IMR-90 (cell line): ENCODE measurements at regions not wholly inside any gene's neighbourhood (a gene's known extent, or its start where the extent isn't known, plus 50 kb on each side); places are given as distances from the start of the nearest gene placed in this dataset.

Experiments used
- ATAC-seq: fragments of 200-7000 bp; cut with Tn5 transposase; 2 replicates; pipeline ENCODE4 v1.9.1; 2020; ENCODE audit warnings: low read depth, mild to moderate bottlenecking, moderate library complexity
- BruUV-seq: library from RNA; stranded (reverse); fragments of 400-500 nt; replicated peaks from 2 replicates; lab custom pipeline; 2021; lab: Mats Ljungman, UMichigan
- CTCF ChIA-PET: fragments of 300-600 bp; formaldehyde crosslinking; extraction: SDS; loops from one replicate; lab custom pipeline; 2021; ENCODE audit warnings: antibody characterized with exemption; lab: Yijun Ruan, JAX
- POLR2A ChIA-PET: fragments of 300-600 bp; sonication (Branson Sonifier 250); formaldehyde crosslinking; loops from one replicate; lab custom pipeline; 2022; ENCODE audit warnings: antibody characterized with exemption; ENCODE audit not compliant: unreplicated experiment; lab: Charles Lee
- DNase-seq: peaks from one replicate; pipeline ENCODE4 v3.0.0; 2013
- H2AFZ ChIP-seq: replicated peaks from 2 replicates; pipeline ENCODE3; 2013; ENCODE audit warnings: low read length, mild to moderate bottlenecking; ENCODE audit not compliant: poor library complexity
- H2AK5ac ChIP-seq: 2 replicates; pipeline ENCODE4 v1.6.1; 2013; ENCODE audit warnings: low read depth, low read length, inconsistent platforms
- H2AK9ac ChIP-seq: replicated peaks from 2 replicates; pipeline ENCODE3; 2013; ENCODE audit warnings: mild to moderate bottlenecking, low read depth, low read length, moderate library complexity; ENCODE audit not compliant: poor library complexity
- H2BK120ac ChIP-seq: 2 replicates; pipeline ENCODE4 v1.6.1; 2013; ENCODE audit warnings: low read depth, low read length, inconsistent platforms
- H2BK15ac ChIP-seq: 3 replicates; pipeline ENCODE4 v1.6.1; 2013; ENCODE audit warnings: low read depth, low read length, inconsistent platforms
- H2BK20ac ChIP-seq: 2 replicates; pipeline ENCODE4 v1.6.1; 2013; ENCODE audit warnings: low read depth, mild to moderate bottlenecking, inconsistent platforms, low read length, moderate library complexity
- H2BK5ac ChIP-seq: 2 replicates; pipeline ENCODE4 v1.6.1; 2013; ENCODE audit warnings: mild to moderate bottlenecking, low read depth, low read length, inconsistent platforms; ENCODE audit not compliant: poor library complexity, severe bottlenecking
- H3K14ac ChIP-seq: replicated peaks from 2 replicates; pipeline ENCODE4 v1.6.1; 2013; ENCODE audit warnings: low read depth, low read length, inconsistent platforms
- H3K18ac ChIP-seq: 2 replicates; pipeline ENCODE4 v1.6.1; 2013; ENCODE audit warnings: low read depth, low read length, control low read depth
- H3K23ac ChIP-seq: 2 replicates; pipeline ENCODE4 v1.6.1; 2013; ENCODE audit warnings: low read depth, low read length, inconsistent platforms
- H3K27ac ChIP-seq: 2 replicates; pipeline ENCODE4 v1.5.1; 2013; ENCODE audit warnings: mild to moderate bottlenecking, control low read depth, low read length; ENCODE audit not compliant: insufficient read depth
- H3K27me3 ChIP-seq: 2 replicates; pipeline ENCODE4 v1.6.1; 2013; ENCODE audit warnings: low read length; ENCODE audit not compliant: control insufficient read depth, insufficient read depth
- H3K36me3 ChIP-seq: 2 replicates; pipeline ENCODE4 v1.6.1; 2013; ENCODE audit warnings: low read length, mixed read lengths; ENCODE audit not compliant: control insufficient read depth, insufficient read depth
- H3K4ac ChIP-seq: 2 replicates; pipeline ENCODE4 v1.6.1; 2013; ENCODE audit warnings: low read depth, low read length, inconsistent platforms
- H3K4me1 ChIP-seq: 2 replicates; pipeline ENCODE4 v1.6.1; 2013; ENCODE audit warnings: low read length, mixed read lengths; ENCODE audit not compliant: control insufficient read depth, insufficient read depth
- H3K4me2 ChIP-seq: 2 replicates; pipeline ENCODE4 v1.6.1; 2013; ENCODE audit warnings: low read depth, mild to moderate bottlenecking, control low read depth, low read length, moderate library complexity
- H3K4me3 ChIP-seq: 2 replicates; pipeline ENCODE4 v1.5.1; 2013; ENCODE audit warnings: low read depth, mild to moderate bottlenecking, control low read depth, low read length, moderate library complexity; ENCODE audit not compliant: insufficient read depth
- H3K56ac ChIP-seq: 2 replicates; pipeline ENCODE4 v1.6.1; 2013; ENCODE audit warnings: low read length, inconsistent platforms; ENCODE audit not compliant: insufficient read depth; ENCODE audit errors: extremely low read depth
- H3K79me1 ChIP-seq, 2 experiments: 2 replicates each; pipeline ENCODE4 v1.6.1; 2013; ENCODE audit warnings: low read length in 2 of 2, inconsistent platforms in 1 of 2, low read depth in 1 of 2
- H3K9ac ChIP-seq: 2 replicates; pipeline ENCODE4 v1.6.1; 2013; ENCODE audit warnings: low read depth, low read length, control low read depth
- H3K9me1 ChIP-seq: 2 replicates; pipeline ENCODE4 v1.6.1; 2013; ENCODE audit warnings: low read length, inconsistent platforms; ENCODE audit not compliant: insufficient read depth
- H3K9me3 ChIP-seq: 2 replicates; pipeline ENCODE4 v1.6.1; 2013; ENCODE audit warnings: low read length; ENCODE audit not compliant: control insufficient read depth, insufficient read depth
- H4K20me1 ChIP-seq: 2 replicates; pipeline ENCODE4 v1.6.1; 2013; ENCODE audit warnings: low read length, inconsistent platforms; ENCODE audit not compliant: insufficient read depth
- H4K5ac ChIP-seq: 2 replicates; pipeline ENCODE4 v1.6.1; 2013; ENCODE audit warnings: mild to moderate bottlenecking, low read depth, low read length, control low read depth
- H4K8ac ChIP-seq, 2 experiments: 2 replicates each; pipeline ENCODE4 v1.6.1; 2013; ENCODE audit warnings: low read depth in 2 of 2, low read length in 2 of 2, control low read depth in 1 of 2, inconsistent platforms in 1 of 2
- H4K91ac ChIP-seq: 2 replicates; pipeline ENCODE4 v1.6.1; 2013; ENCODE audit warnings: low read depth, low read length, inconsistent platforms; ENCODE audit not compliant: insufficient read depth
- BHLHE40 ChIP-seq: fragments of 150-350 bp; IDR thresholded peaks from 2 replicates; pipeline ENCODE4 v1.6.1; 2016; ENCODE audit warnings: mild to moderate bottlenecking, low read depth, low read length
- CEBPB ChIP-seq: IDR thresholded peaks from 2 replicates; pipeline ENCODE4 v1.6.1; 2012; ENCODE audit warnings: low read depth, low read length, improper control_type of control experiment
- CHD1 ChIP-seq: IDR thresholded peaks from 2 replicates; pipeline ENCODE4 v1.6.1; 2012; ENCODE audit warnings: low read depth, low read length, improper control_type of control experiment
- FOS ChIP-seq: fragments of 150-350 bp; IDR thresholded peaks from 2 replicates; pipeline ENCODE4 v1.6.1; 2016; ENCODE audit warnings: low read depth, low read length
- MAFK ChIP-seq: IDR thresholded peaks from 2 replicates; pipeline ENCODE4 v1.6.1; 2012; ENCODE audit warnings: low read depth, low read length, improper control_type of control experiment
- MAZ ChIP-seq: IDR thresholded peaks from 2 replicates; pipeline ENCODE4 v1.6.1; 2012; ENCODE audit warnings: low read depth, mild to moderate bottlenecking, low read length, improper control_type of control experiment, moderate library complexity, borderline replicate concordance
- MXI1 ChIP-seq: IDR thresholded peaks from 2 replicates; pipeline ENCODE4 v1.6.1; 2012; ENCODE audit warnings: low read depth, mild to moderate bottlenecking, low read length, moderate library complexity, borderline replicate concordance
- NFE2L2 ChIP-seq: fragments of 150-350 bp; IDR thresholded peaks from 2 replicates; pipeline ENCODE4 v1.6.1; 2016; ENCODE audit warnings: low read depth, mild to moderate bottlenecking, low read length
- POLR2A ChIP-seq: IDR thresholded peaks from 2 replicates; pipeline ENCODE4 v1.6.1; 2012; ENCODE audit warnings: mild to moderate bottlenecking, low read depth, low read length
- RAD21 ChIP-seq: IDR thresholded peaks from 2 replicates; pipeline ENCODE4 v1.6.1; 2012; ENCODE audit warnings: low read length, improper control_type of control experiment
- RCOR1 ChIP-seq: IDR thresholded peaks from 2 replicates; pipeline ENCODE4 v1.6.1; 2012; ENCODE audit warnings: mild to moderate bottlenecking, low read length, improper control_type of control experiment; ENCODE audit not compliant: insufficient replicate concordance
- RFX5 ChIP-seq: IDR thresholded peaks from 2 replicates; pipeline ENCODE4 v1.8.0; 2012; ENCODE audit warnings: low read depth, mild to moderate bottlenecking, low read length, moderate library complexity
- SMC3 ChIP-seq: fragments of 150-350 bp; IDR thresholded peaks from 2 replicates; pipeline ENCODE4 v1.6.1; 2016; ENCODE audit warnings: low read depth, mild to moderate bottlenecking, antibody characterized with exemption, low read length, moderate library complexity
- WGBS, 2 experiments: methylation state at CpG; one replicate each; pipeline versions ENCODE4 v1.1.5 to v1.1.7; 2013; ENCODE audit warnings: missing lambda C conversion rate in 2 of 2; ENCODE audit not compliant: insufficient read length in 1 of 2; ENCODE audit errors: extremely low coverage in 2 of 2; 5-methylcytosine and 5-hydroxymethylcytosine counted together
- dilution Hi-C: fragments of 300-500 bp; cut with HindIII; formaldehyde crosslinking; loops from one replicate; pipeline ENCODE4 v1.14.3; 2018; ENCODE audit warnings: low sequenced_read_pairs; ENCODE audit not compliant: unreplicated experiment
- in situ Hi-C: fragments of 300-500 bp; cut with MboI; formaldehyde crosslinking; loops from 3 replicates; pipeline ENCODE4 v1.14.3; 2019; ENCODE audit warnings: low sequenced_read_pairs, inconsistent platforms, mixed read lengths
- intact Hi-C: fragments of 100-400 bp; cut with micrococcal nuclease; formaldehyde crosslinking; loops from 2 replicates; pipeline ENCODE4 v1.10.0; 2022
- TF ChIP-seq, protein P1 (sequence below): fragments of 150-350 bp; IDR thresholded peaks from 2 replicates; pipeline ENCODE4 v1.6.1; 2016; ENCODE audit warnings: low read depth, mild to moderate bottlenecking, low read length, moderate library complexity, borderline replicate concordance
- TF ChIP-seq, protein P2 (sequence below): conservative IDR thresholded peaks from 2 replicates; pipeline ENCODE4 v1.5.1; 2012; ENCODE audit warnings: mild to moderate bottlenecking, low read depth, low read length, improper control_type of control experiment
- TF ChIP-seq, protein P3 (sequence below): fragments of 150-350 bp; IDR thresholded peaks from 2 replicates; pipeline ENCODE4 v1.6.1; 2017; ENCODE audit warnings: mild to moderate bottlenecking, antibody characterized with exemption, low read length, low read depth

DNA sequence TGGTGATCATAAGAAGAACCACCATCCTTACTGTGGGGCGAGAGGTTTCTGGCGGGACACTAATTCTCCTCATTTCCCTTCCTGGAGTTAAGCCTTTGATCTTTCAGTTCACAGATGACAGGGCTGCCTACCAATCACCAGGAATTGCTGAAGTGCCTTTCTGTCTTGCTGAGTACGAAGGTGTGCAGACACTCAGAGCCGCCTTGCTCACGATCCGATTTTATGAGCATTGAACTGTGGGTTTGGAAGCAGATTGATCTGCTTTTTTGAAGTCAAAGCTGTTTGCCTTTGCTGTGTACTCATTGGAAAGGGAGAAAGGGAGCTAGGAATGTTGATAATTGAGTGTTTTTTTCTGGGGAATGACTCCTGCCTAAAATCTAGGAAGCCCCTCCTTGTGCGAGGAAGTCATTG is 129.1 kb upstream of the SALL4 start:
- intact Hi-C loops (no loop called here), in situ Hi-C loops (no loop called here), dilution Hi-C loops (no loop called here)
- no peak overlapping the region for H2AK9ac ChIP-seq
- H2BK15ac ChIP-seq = peak overlapping the region; percentile 15; the same call in 1 of the 3 replicates
- ChIA-PET POLR2A (no interaction called here), CTCF (interaction anchor here (0.5 kb wide), 1 partner anchor 17 kb away, joined by 4 read pairs; no protein-coding TSS in a partner anchor)
- H3K4me3 ChIP-seq = no peak overlapping the region
- H2AFZ ChIP-seq = peak overlapping the region; percentile 9
- no peak overlapping the region for H3K27ac ChIP-seq
- H3K56ac ChIP-seq = no peak overlapping the region
- no peak overlapping the region for H3K18ac ChIP-seq
- H3K9me1 ChIP-seq = no peaks in the 10 kb centered on the region
- ATAC-seq = no peak
- no peaks in the 10 kb centered on the region for H3K9me3 ChIP-seq
- no peak for TF ChIP-seq CHD1
- TF ChIP-seq RFX5 = no peak
- TF ChIP-seq BHLHE40 = no peak
- TF ChIP-seq MAZ = no peak
- TF ChIP-seq SMC3 = no peak
- TF ChIP-seq, protein P1, sequence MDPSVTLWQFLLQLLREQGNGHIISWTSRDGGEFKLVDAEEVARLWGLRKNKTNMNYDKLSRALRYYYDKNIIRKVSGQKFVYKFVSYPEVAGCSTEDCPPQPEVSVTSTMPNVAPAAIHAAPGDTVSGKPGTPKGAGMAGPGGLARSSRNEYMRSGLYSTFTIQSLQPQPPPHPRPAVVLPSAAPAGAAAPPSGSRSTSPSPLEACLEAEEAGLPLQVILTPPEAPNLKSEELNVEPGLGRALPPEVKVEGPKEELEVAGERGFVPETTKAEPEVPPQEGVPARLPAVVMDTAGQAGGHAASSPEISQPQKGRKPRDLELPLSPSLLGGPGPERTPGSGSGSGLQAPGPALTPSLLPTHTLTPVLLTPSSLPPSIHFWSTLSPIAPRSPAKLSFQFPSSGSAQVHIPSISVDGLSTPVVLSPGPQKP = no peak
- TF ChIP-seq NFE2L2 = no peak
- TF ChIP-seq FOS = no peak
- no peak for TF ChIP-seq MAFK
- no peak for TF ChIP-seq RCOR1
- TF ChIP-seq, protein P2, sequence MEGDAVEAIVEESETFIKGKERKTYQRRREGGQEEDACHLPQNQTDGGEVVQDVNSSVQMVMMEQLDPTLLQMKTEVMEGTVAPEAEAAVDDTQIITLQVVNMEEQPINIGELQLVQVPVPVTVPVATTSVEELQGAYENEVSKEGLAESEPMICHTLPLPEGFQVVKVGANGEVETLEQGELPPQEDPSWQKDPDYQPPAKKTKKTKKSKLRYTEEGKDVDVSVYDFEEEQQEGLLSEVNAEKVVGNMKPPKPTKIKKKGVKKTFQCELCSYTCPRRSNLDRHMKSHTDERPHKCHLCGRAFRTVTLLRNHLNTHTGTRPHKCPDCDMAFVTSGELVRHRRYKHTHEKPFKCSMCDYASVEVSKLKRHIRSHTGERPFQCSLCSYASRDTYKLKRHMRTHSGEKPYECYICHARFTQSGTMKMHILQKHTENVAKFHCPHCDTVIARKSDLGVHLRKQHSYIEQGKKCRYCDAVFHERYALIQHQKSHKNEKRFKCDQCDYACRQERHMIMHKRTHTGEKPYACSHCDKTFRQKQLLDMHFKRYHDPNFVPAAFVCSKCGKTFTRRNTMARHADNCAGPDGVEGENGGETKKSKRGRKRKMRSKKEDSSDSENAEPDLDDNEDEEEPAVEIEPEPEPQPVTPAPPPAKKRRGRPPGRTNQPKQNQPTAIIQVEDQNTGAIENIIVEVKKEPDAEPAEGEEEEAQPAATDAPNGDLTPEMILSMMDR = no peak
- no peak for TF ChIP-seq MXI1
- TF ChIP-seq POLR2A = no peak
- TF ChIP-seq, protein P3, sequence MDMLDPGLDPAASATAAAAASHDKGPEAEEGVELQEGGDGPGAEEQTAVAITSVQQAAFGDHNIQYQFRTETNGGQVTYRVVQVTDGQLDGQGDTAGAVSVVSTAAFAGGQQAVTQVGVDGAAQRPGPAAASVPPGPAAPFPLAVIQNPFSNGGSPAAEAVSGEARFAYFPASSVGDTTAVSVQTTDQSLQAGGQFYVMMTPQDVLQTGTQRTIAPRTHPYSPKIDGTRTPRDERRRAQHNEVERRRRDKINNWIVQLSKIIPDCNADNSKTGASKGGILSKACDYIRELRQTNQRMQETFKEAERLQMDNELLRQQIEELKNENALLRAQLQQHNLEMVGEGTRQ = no peak
- TF ChIP-seq CEBPB = no peak
- TF ChIP-seq RAD21 = no peak
- no peak overlapping the region for H3K23ac ChIP-seq
- H3K4ac ChIP-seq = 0 out of 2 replicates have a peak overlapping the region, but pooled peaks have one; percentile 13
- no peak overlapping the region for H3K14ac ChIP-seq
- H3K4me1 ChIP-seq = no peaks in the 10 kb centered on the region; the same call in 1 of the 2 replicates
- H2BK5ac ChIP-seq = no peak overlapping the region
- no peak overlapping the region for H3K9ac ChIP-seq
- H2AK5ac ChIP-seq = peak overlapping the region; percentile 30; the same call in 1 of the 2 replicates
- no TSS peak for BruUV-seq
- no peak overlapping the region for H4K91ac ChIP-seq
- H3K79me1 ChIP-seq = no peaks in the 10 kb centered on the region
- no peak overlapping the region for H4K5ac ChIP-seq
- H2BK20ac ChIP-seq = no peak overlapping the region
- H3K4me2 ChIP-seq = no peak overlapping the region
- no peak for DNase-seq
- H4K8ac ChIP-seq = no peak overlapping the region
- WGBS, 2 experiments = 66% methylated on average over 4 of the region's 7 CpGs; no CpG with 5 or more reads in 1 of the 2 experiments
- H3K36me3 ChIP-seq = no peaks in the 10 kb centered on the region
- no peaks in the 10 kb centered on the region for H4K20me1 ChIP-seq
- no peaks in the 10 kb centered on the region; the same call in 1 of the 2 replicates for H3K27me3 ChIP-seq
- H2BK120ac ChIP-seq = no peak overlapping the region
